ENCODE measurements at regions not wholly inside any gene's neighbourhood (a gene's known extent, or its start where the extent isn't known, plus 50 kb on each side); places are given as distances from the start of the nearest gene placed in this dataset.
"Not testable (repeated sequence)": the region's sequence is repeated elsewhere in the genome, so short reads cannot be mapped to it uniquely, and the experiment has no call there.

DNA sequence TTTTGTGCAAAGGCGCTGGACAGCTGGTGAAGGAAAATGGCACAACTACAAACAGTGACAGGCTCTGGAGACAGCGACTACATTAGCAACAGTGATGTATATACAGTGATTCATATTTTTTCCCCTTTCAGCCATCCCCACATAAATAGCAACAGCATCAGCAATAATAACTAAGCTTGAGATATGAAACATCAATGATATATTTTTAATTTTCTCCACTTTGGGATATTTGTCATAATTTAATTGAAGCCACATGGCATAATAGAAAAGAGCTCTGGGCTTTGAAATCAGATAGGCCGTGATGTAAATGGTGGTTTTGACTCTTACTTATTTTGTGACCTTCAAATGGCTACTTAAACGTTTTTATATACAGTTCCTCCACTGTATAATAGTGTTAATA is 764.3 kb upstream of the PRMT6 start:
- no peak for DNase-seq

DNA sequence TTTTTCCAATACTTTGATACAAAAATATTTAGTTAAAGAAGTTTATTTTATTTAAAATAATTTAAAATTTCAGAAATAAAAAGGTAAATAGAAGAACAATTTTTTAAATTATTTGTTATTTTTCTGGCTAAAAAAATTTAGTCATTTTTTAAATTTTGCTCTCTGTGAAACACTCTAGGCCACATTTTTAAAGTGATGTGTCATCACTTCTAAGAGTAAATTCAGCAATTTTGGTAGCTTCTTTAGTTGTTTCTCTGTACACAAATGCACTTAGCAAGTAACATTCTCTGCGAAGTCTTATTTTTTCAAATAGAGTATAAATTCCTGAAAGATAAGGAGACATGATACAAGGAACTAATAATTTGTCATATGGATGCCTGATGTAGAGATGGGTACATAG is 760.0 kb upstream of the PRMT6 start:
- DNase-seq = no peak

DNA sequence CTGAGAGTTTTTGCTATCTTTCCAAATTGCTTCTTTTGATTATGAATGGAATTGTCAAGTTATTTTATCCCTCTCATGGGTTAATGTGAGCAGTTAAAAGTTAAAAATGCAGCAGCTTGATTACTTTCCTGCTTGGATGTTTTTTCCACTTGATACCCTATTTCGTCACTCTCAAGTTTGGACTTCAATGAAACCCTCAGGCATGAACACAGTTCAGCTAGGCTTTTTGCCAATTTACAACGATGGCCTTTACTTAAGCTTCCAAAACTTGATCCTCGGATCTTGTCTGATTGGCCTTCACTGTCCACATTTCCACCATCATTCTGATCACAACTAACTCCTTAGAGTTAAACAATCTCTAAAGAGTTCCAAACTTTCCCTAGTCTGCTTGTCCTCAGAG is 752.4 kb upstream of the PRMT6 start:
- DNase-seq = no peak

DNA sequence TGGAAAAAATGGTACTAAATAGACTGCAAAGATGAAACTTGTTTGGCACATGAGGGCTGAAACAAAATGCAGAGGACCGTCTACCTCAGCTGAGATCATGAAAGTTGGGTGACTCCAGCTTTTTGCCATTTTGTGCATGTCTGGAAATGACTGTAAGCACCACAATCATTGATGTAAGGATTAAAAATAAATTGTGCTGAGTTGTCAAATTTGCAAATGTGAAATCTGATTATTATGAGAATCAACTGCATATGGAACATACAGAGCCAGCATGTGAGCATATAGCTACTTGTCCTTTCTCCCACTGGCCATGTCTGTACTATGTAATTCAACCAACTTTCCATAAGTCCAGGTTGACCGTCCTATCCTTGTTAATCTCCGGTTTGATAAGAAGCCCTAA is 736.9 kb upstream of the PRMT6 start:
- no peak for DNase-seq

DNA sequence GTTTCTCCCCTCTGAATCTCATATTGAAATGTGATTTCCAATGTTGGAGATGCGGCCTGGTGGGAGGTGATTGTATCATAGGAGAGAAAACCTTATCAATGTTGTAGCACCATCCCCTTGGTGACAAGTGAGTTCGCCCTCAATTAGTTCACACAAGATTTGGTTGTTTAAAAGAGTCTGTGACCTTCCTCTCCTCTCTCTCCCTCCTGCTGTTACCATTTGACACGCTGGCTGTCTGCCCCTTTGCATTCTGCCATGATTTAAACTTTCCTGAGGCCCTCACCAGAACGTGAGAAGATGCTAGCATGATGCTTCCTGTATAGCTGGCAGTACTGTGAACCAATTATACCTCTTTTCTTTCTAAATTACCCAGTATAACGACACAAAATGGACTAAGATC is 730.9 kb upstream of the PRMT6 start:
- no peak for DNase-seq

DNA sequence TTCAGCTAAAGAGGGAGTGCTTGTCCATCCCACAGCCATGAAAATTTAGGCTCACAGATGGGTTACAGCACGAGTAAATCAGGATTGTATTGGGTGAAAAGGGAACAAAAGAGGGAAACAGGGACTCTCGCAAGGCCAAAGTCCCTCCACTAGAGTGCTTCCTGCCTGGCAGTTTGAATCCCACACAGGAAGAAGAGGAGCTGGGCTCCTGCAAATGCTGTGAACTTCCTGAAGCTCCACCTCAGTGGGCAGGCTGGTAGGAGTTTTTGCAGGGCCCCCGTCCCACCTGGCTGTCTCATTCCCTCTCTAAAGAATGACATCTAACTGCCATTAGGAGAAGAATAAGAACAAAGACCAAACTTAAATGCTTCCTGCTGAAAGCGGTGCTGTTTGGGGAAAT is 712.0 kb upstream of the PRMT6 start:
- DNase-seq = no peak

DNA sequence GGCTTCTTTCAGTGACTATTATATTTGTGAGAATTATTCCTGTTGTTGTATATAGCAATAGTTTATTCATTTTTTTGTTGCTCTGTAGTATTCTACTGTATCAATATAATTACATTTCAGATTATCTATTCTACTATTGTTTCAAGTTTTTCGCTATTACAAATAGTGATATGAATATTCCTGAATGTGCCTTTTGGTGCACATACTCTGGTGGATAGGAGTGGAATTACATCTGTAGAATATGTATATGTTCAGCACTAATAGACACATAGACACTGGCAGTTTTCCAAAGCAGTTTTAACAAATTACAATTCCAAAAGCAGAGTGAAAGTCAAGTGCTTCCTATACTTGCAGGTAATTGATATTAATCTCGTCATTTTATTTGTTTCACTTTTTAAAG is 696.2 kb upstream of the PRMT6 start:
- no peak for DNase-seq

DNA sequence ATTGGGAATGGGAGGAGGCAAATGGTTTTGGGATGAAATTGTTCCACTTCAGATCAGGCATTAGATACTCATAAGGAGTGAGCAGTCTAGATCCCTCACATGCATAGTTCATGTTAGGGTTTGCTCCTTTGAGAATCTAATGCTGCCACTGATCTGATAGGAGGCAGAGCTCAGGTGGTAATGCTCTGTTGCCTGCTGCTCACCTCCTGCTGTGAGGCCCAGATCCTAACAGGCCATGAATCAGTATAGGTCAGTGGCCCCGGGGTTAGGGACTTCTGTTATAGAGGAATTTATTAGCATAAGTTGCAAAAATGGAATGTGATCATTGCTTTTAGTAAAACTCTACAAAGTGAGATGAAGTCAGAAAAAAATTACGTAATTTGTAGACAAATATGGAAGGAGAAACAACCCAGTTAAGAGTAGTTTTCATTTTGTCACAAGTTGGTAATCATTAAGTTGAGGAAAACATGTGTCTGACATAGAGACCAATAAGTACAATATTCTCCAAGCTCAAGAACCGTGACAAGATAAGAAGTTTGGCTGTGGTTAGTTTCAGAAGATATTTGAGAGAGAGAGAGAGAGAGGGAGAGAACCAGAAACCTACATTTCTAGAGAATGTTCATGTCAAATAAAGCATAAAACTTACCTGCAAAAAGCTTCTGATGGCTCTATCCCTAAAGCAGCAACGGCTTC is 689.7 kb upstream of the PRMT6 start:
- no peak for DNase-seq

DNA sequence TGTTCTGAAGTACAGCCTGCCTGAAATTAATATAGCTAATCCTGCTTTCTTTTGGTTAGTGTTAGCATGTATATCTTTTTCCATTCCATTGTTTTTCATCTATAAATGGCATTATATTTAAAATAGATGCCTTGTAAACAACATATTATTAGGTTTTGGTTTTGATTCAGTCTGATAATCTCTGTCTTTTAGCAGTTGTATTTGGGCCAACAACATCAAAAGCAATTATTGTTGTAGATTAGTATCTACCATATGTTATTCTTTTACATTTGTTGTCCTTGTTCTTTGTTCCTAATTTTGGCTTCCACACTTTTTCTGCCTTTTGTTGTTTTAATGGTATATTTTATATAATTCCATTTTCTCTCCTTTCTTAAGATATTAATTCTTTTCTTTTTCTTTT is 678.2 kb upstream of the PRMT6 start:
- DNase-seq = no peak

DNA sequence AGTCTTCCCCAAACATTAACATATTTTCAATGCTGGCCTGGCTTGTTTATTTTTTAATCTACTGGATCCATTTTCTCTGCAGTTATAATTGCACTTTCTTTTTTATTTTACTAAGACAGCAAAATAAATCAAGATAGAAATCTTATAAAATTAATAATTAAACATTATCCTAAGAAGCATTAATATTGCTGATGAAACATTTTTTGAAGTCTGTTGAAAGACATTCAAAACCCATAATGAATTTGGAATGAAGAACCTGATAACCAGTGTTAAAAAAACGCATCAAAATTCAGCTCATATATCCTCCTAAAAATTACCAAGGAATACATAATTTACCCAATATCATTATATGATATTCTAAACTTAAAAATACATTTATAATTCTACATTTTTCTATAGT is 675.7 kb upstream of the PRMT6 start:
- no peak for DNase-seq

DNA sequence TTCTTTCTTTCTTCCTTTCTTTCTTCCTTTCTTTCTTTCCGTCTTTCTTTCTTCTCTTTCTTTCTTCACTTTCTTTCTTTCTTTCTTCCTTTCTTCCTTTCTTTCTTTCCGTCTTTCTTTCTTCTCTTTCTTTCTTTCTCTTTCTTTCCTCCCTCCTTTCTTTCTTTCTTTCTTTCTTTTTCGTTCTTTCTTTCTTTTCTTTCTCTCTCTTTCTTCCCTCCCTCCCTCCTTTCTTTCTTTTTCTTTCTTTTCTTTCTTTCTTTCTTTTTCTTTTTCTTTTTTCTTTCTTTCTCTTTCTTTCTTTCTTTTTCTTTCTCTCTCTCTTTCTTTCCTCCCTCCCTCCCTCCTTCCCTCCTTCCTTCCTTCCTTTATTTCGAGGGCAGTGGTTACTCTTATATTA is 667.3 kb upstream of the PRMT6 start:
- not testable (repeated sequence) for DNase-seq

DNA sequence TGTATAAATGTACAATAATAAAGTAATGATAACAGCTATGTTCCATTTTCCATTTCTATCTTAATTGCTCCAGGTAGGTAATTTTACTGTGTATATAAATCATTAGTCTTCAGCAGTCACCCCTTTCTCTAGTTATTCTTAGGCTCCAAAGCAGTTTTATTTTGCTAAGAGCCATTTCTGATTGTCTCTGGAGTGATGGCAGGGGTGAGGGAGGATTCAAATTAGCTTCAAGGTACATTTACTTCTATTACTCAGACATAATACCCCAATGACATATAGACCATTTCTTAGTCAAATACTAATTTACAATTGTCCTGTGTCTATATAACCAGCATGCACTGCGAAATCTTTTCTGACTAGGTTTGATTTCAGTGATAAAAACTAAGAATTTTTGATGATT is 663.4 kb upstream of the PRMT6 start:
- DNase-seq = no peak

DNA sequence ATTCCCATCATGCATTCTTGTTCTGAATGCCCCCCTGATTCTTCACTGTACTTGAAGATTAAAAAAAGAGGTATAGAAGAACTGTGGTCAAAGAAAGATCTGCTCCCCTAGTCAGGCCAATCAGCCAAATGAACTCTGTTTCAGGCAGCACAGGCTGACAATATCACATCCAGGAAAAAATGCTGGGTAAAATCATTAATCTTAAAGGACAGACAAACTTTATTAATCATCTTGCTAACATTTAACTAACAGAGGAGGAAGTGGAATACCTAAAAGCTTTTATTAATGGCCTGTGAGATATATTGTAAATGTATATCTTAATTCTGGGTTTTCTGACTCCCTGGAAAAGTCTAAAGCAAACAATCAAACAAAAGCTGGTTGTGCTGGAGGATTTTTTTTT is 660.5 kb upstream of the PRMT6 start:
- DNase-seq = no peak

DNA sequence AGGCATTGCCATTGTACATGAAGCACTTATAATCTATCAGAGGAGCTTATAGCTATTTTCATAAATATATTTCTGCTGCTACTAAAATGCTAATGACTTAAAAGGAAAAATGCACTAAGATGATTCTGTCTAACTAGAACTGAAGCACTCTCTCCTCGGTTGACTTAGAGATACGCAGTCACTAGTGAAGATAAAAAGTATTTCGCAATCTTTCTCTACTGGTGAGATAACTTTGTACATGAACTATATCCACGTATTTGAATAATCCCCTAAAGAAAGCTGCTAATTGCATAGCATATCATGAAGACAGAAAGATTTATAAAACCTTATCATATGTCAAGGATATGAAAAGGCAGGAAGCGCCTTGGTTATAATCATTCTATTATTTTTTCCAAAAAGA is 658.1 kb upstream of the PRMT6 start:
- no peak for DNase-seq

DNA sequence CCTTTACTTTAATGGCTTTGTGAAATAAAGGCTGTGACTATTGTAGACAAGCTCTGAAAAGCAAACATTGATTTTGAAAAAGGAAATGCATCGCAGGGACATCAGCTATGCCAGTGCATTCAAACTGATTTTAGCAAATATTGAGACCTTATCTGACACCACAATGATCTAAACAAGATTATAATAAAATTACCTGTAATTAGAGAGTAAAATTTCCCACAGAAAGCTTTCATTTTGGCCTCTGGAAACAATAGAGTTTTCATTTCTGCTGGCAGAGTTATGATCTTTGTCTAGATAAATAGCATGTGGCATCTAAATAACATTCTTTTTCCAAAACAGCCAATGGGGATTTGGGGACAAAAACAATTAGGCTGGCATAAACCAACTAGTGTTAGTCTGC is 650.4 kb upstream of the PRMT6 start:
- DNase-seq = no peak

DNA sequence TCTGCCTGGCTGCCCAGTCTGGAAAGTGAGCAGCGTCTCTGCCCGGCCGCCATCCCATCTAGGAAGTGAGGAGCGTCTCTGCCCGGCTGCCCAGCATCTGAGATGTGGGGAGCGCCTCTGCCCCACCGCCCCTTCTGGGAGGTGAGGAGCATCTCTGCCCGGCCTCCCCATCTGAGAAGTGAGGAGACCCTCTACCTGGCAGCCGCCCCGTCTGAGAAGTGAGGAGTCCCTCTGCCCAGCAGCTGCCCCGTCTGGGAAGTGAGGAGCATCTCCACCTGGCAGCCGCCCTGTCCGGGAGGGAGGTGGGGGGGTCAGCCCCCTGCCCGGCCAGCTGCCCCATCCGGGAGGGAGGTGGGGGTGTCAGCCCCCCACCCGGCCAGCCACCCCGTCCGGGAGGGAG is 644.2 kb upstream of the PRMT6 start:
- not testable (repeated sequence) for DNase-seq

DNA sequence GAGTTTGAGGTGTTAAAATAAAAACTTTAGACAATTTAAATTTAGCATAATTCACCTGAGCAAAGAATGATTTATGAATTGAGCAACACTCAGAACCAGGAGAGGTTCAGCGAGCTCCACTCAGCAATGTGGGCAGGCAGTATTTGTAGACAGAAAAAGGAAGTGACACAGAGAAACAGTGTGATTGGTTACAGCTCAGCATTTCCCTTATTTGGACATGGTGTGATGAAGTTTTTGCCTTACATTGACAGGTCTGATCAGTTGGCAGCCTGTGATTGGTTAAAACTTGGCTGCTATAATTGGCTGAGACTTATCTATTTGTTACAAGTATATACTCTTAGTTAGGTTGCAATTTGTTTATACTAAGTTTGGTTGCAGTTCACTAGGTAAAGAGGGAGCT is 621.2 kb upstream of the PRMT6 start:
- DNase-seq = no peak

DNA sequence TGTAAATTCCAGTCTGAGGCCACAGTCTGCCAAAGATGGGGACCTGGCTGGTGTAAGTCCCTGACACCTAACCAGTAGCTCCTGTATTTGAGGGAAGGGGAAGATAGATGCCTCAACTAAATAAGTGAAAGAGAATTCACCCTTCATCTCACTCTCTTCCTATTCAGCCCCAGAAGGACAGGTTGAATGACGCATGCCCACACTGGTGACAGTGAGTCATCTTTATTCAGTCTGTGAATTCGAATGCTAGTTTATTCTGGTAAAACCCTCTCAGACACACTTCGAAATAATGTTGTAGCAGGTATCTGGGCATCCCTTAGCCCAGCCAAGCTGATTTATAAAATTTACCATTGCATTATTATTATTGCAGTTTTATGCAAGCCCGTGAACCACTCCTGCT is 617.0 kb upstream of the PRMT6 start:
- no peak for DNase-seq

DNA sequence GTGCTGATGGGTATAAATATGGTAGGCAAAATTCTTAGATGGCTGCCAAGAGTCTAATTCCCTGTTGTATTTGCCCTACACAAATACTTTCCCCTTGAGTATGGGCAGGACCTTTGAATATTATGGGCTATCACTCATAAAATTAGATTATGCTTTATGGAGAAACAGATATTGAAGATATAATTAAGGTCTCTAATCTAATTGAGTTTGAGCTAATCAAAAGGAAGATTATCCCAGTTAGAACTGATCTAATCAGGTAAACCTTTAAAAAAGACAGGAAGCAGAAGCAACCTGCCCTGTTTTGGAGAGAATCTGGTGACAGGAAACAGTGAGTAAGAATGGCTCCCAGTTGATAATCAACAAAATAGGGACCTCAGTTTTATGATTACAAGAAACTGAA is 609.0 kb upstream of the PRMT6 start:
- no peak for DNase-seq

DNA sequence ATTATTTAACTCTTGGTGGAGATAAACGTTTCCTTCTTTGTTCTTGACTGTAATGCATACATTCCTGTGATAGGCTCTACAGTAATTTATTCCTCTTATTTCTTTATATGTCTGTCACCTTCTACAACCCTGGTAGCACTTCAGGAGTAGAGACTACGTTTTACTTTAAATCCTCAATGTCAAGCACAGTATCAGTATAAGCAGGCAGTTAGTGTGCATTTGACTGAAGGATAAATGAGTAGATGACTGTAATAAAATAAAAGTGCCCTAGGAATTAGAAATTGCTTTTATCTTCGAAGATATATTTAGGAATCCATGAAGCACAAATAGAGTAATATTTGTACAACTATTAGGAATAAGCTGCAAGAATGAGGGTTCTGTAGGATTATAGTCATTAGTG is 599.6 kb upstream of the PRMT6 start:
- no peak for DNase-seq

DNA sequence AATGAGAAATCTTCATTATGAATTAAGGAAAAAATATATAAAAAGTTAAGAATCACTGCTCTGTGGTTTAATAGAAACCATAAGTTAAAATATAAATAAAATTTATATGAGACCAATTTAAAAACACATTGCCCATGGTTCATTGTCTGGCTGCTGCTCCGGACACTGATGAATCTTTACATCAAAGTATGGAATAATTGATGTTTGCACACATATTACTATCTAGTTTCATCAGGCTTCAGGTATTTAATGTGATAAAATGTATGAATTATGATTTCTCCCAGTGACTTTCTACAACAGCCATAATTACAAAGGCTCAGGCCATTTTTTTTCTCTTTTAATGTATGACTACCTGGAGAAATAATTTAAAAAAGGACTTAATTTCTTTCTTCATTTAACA is 599.1 kb upstream of the PRMT6 start:
- no peak for DNase-seq

DNA sequence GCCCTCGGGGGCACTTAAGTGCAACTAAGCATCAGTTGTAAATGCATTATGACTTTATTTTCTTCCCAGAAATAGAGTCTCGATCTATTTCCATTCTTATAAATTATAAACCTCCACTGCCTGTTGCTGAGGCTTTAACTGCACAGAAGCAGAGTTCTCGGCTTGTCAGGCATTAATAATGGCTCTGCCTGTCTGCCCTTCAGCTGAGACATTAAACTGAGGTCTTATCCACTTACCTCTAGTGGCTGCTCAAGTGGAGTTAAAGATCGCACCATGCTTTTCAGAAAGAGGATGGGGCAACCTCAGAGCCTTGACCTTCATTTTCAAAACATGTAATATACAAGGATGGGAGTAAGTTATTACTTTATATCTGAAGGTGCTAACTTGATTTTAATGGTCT is 597.6 kb upstream of the PRMT6 start:
- DNase-seq = no peak

DNA sequence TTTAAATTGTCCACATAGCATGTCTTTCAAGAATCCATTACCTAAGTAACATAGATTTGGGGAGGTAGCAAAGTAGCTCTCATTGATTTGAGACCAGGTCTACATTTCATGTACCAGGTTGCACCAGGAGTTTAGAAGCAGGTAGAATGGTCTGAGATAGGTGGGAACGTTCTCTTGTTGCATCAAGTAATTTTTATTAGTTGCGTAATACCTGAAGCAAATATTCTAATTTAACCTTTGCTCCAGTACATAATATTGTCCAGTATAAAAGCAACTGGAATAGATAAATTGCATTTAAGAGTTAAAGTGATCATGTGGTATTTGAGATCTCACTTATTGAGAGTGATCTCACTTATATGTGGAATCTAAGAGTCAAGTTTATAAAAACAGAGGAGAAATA is 597.1 kb upstream of the PRMT6 start:
- DNase-seq = no peak

DNA sequence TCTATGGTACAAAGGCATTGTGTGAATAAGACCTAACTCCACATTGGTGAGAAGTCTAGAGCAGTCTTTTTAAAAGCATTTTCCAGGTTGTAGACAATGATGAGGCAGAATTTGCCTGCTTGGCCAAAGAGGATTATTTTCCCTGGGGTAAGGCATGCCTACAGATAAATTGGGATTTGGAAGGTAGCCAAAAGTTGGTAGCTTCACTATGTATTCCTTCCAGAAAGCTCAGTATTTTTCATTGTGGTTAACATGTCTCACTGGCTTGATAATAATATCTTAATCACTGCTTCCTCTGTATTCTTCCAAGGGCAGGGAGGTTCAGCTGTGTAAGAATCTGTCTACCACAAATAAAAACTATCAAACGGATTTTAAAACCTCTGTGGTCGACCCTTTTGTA is 590.8 kb upstream of the PRMT6 start:
- no peak for DNase-seq

DNA sequence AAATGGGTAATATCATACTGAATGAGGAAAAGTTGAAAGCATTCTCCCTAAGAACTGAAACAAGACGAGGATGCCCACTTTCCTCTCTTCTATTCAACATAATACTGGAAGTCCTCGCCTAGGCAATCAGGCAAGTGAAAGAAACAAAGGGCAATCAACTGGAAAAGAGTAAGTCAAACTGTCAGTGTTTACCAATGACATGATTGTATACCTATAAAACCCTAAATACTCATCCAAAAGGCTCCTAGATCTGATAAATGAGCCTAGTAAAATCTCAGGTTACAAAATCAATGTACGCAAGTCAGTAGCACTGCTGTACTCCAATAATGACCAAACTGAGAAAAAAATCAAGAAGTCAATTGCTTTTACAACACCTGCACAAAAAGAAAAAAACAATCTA is 575.8 kb upstream of the PRMT6 start:
- no peak for DNase-seq

DNA sequence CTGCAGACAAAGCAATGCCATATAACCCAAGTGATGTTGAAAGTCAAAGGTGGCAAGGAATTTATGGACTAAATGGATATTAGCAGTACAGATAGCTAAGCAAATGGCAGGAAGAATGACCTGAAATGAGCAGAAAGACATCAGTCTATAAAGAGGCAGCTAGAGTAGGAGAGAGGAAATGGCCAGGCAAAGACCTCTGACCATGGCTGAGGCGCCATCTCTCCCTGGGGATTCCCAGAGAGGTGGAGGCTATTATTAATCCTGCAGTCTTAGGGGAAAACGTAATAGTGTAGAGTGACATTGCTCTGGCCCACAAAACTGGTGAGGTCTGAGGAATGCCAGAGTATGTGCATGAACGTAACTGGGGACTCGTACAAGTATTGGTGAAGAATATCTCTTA is 563.6 kb upstream of the PRMT6 start:
- no peak for DNase-seq

All from inflammatory macrophage (primary cell).